Left renal pelvis (tissue), 4 donors: ENCODE measurements at regions not wholly inside any gene's neighbourhood (a gene's known extent, or its start where the extent isn't known, plus 50 kb on each side); places are given as distances from the start of the nearest gene placed in this dataset.
A peak's percentile ranks its signal among the peaks of the same experiment; 100 is the strongest.
"Not testable (repeated sequence)": the region's sequence is repeated elsewhere in the genome, so short reads cannot be mapped to it uniquely, and the experiment has no call there.

Source experiments
- DNase-seq, 4 donors: peaks; one replicate each; pipeline ENCODE4 v3.0.0-alpha.2; 2013; ENCODE audit warnings: low read depth in 4 of 4, low spot score in 3 of 4

DNA sequence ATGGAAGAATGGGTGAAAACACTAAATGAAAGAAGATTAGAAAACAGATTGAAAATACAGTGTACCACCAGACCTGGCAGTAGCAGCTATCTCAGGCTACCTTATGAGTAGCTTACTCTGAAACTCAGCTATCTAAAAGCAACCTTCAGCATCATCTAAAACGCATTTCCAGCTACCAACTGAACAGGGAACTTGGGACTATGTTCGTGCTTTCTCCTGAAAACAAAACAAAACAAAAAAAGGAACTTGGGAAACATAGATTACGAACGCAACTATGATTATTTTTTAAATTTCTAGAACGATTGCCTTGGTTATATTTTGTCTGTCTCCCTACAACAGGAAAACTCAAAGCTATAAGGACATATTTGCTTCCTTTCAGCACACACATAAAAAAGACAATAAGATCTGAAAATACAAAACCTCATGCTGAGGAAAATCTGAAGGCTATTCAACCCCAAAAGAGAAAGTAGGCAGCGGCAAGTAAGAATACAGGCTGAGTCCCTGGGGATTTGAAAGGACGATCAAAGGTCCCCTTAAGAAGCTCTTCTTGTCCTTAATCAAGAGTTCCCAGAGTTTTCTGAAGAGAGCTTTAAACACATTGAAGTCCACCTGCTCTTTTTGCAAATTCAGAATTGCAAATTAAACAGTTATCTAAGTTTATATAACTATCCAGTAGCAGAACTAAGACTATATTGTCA lies 53.4 kb downstream of the OR2K2 start:
- DNase-seq: no peak

DNA sequence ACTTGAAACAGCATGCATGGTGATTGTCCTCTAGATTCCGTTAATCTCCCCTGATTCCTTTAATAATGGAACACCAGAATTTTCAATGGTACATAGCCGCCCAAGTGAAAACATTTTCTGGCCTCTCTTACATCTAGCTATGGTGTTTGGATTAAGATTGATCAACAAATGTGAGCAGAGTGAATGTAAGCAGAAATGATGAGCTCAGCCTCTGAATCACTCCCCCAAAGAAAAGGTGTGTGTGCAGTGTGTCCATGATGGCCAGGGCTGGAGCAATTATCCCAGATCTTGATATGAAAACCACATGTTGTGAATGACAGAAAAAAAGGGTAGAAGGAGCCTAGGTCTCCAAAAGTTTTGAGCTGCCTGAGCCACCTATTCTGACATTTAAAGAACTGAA lies 55.3 kb downstream of the OR2K2 start:
- no peak for DNase-seq

DNA sequence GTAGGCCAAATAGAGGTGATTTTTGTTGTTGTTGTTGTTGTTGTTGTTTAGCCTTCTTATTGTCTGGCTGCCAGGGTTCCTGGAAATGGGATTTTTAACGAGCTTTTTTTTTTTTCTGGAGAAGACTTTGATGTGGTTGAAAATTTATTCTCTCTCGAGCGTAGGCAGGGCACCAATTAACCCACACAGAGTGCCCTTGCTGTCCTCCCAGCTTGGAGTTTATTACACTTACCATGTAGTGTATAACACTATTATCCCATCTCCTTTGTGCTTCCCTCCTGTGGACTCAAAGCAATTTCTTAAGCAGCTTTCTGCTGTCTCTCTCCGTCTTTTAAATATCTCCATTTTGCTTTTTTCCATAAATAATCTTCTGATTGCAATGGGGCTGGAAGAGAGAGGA lies 57.4 kb downstream of the OR2K2 start:
- DNase-seq: peak in 2 of 4 donors; percentile 6 to 27

DNA sequence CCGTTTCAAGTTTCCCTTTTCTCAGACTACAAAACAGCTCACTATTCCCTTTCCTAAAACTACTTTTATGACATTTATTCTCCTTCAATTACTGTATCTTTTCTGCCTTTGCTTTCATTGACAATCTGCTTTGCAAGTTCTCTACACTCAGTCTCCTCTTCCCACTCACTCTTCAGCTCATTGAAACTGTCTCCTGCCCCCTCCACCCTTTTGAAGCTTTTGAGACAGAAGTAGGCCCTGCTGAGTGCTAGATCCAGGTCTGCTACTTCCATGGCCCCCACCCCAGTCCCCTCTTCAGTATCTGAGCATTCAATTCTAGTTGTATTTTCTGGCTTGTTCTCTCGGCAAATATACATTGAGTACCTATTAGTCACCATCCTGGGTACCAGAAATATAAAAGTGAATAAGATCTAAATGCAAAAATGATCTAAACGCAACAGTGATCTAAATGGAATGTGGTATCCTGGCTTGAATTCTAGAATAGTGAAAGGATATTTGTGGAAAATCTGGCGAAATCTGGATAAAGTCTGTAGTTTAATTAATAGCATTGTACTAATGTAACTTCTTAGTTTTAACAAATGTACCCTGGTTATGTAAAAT lies 58.4 kb downstream of the OR2K2 start:
- DNase-seq: no peak

DNA sequence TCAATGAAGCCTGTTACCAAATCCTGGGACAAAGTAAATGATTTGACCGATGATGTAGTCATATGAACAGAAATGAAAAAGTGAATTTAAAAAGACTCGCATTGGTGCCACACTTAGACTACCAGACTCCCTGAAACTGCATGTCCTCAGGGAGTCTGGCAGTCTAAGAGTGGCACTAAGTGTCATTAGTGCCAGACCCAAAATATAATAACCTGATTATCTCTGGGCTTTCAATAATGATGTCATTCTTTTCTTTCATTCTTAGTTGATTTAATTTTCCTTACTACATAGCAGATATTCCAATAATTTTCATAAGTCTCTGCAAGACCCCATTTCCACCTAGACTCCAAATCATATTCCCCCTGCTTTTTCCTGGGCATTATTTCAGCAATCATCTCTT lies 59.0 kb downstream of the OR2K2 start:
- DNase-seq: no peak

DNA sequence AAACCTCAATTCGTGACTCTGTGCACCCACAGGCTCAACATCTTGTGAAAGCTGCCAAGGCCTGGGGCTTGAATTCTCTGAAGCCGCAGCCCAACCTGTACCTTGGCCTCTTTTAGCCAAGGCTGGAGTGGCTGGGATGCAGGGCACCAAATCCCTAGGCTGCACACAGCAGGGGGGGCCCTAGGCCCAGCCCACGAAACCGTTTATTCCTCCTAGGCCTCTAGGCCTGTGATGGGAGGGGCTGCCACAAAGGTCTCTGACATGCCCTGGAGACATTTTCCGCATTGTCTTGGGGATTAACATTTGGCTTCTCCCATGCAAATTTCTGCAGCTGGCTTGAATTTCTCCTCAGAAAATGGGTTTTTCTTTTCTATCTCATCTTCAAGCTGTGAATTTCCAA lies 64.0 kb downstream of the OR2K2 start:
- DNase-seq: not testable (repeated sequence)

DNA sequence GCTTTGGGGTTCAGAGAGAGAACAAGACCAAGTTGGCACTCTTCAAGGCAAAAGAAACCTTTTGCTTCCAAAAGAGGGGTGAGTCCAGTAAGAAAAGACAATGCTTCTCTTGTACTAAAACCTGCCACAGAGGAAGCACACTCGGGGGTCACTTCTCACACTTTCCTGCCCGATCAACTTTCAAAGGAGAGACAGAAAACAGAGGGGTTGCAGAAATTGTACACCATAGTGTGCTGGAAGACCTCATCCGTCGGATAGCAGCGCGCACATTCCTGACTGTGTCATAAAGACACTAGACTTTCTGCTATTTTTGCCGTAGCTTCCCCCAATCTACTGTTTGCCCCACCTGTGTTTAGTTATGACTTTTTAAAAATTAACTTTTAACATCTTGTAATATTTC lies 66.9 kb downstream of the OR2K2 start:
- peak in 2 of 4 donors; percentile 14 to 20 for DNase-seq

DNA sequence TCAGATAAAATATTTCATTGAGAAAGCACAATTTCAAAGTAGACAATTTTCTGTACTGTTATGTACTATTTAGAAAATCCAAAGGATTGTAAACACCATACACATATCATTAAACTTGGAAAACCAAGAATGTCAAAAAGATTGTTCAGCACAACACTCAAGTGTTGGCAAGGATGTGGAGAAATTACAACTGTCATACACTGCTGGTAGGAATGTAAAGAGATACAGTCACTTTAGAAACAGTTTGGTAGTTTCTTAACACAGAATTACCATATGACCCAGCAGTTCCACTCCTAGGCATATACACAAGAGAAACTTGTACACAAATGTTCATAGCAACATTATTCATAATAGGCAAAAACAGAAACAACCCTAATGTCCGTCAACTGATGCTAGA lies 71.2 kb downstream of the OR2K2 start:
- no peak for DNase-seq

DNA sequence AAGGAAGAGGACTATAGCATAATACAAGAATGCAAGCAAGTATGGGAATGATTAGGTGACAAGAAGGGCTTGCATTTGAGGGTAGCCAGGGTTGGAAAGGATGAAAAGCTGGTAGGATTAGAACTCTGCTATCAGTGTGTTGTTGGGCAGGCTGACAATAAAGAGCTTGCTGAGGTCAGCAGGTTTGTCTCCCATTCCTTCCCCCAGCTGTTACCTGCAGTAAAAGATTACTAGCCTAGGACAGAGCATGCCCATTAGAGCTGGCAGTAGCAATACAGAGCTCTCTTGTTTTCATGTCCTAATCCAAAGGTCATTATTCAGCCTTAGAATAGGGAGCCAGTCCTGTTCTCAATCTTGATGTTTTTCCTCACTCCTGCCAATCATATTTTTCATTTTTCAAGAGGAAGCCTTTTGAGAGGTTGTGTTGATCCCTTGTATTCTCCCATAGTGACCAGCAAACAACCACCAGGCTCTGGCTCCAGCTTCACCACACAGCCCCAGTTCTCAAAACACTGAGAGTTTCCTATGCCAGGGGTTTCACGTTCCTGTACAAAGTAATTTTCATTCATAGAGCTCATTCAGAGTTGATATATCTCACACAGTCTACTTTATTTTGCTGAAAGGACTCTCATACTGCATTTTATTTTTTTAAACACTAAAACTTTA lies 71.7 kb downstream of the OR2K2 start:
- DNase-seq: no peak

DNA sequence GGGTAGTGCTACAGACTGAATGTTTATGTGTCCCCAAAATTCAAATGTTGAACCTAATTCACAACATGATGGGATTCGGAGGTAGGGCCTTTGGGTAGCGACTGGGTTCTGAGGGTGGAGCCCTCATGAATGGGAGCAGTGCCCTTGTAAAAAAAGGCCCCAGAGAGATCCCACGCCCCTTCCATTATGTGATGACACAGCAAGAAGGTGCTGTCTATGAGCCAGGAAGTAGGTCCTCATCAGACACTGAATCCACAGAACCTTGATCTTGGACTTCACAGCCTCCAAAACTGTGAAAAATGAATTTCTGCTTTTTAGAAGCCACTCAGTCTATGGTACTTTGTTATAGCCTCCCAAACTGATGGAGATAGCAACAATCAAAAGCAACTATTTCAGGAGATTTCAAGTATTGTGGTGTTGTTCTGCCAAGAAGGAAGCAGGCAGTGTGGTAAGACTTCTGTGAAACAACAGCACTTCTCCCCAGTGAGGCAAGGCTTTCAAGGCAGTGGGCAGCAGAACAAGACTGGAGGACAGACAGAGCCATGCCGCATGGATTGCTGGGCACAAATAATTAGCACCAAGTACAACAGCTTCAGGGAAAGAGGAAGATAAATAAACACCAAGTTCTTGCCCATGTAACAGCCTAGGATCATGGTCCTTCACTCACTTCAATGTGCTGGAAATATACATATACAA lies 76.1 kb downstream of the OR2K2 start:
- DNase-seq: no peak

DNA sequence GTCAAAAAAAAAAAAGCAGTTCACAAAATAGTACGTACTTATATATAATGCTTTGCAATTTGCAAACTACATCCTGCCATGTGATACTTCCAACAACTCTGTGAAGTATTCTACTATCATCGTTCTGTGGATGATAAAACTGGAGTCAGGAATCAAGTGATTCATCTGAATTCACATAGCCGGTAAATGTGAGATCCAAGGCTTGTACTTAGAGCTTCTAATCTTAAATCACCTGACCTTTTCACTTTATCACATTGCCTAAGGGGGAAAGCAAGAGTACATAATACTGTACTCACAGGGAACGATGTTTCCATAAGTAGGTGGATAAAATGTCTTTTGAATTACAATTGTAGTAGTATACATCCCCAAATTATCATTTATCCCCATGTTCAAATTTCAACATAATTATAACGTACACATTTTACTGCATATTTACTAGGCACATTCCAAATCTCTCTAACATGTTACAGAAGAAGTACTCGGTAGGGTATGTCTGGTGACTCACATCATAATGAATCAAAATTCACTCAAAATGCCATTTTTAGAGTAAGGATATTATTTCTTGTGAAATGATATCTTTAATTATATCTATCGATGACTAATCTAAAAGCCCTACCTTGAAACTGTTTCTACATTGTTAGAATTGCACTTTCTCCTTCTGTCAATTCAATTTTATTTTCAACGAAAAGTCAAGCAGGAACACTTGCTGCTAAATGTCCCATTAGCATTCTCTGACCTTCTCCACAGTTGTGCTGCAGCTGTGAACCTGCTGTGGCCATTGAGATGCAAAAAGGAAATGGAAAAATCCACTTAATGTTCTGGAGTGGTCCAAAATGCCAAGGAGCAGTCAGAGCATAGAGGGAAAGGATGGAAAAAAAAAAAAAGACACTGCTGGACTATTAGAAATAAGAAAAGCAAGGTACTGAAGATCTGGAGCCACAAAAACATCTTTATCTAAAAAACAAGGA lies 78.9 kb downstream of the OR2K2 start:
- DNase-seq: no peak

DNA sequence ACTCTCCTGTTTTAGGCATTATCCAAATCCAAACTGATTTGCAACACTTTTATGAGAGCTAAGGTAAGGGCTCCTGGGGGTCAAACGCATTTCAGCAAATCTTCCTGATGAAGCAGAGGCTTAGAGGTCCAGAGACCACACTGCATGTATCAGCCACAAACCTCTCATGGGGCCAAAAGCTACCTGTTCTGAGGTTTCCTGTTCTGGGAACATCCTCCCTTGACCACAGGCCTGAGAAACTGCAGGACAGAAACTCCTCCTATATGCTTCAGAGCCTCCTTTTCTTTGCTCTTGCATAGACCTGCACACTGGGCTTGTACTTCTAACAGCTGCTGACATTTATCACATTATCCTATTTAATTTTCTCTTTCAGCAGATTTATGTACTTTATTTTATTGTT lies 92.6 kb downstream of the OR2K2 start:
- no peak for DNase-seq

DNA sequence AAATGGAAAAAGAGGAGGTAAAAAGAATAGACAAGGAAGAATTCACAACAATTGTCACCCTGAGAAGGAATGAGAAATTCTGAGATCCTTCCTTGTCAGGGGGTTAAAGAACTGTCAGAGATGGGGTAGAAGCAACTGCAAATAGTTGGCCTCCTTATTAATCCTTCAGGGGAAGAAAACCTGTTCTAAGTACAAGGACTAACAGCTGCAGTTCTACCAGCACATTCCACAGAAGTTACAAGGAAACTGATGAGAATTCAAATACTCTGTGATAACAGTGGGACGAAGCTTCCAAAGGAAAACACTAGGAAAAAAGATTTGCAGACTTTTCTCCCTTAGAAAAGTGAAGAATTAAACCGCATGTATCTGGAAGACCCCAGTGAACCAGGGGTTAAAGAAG lies 93.7 kb downstream of the OR2K2 start:
- DNase-seq: no peak

DNA sequence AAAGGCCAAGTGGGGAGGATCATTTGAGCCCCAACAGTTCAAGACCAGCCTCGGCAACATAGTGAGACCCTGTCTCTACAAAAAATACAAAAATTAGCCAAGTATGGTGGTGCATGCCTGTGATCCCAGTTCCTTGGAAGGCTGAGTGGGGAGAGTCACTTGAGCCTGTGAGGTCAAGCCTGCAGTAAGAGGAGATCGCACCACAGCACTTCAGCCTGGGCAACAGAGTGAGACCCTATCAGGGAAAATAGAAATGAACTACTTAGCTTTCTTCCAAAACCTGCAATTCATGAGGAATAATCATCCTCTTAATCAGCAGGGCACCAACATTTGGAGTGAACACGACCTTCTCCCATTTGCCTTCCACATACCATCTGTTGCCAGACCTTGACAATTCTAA lies 96.1 kb downstream of the OR2K2 start:
- no peak for DNase-seq

DNA sequence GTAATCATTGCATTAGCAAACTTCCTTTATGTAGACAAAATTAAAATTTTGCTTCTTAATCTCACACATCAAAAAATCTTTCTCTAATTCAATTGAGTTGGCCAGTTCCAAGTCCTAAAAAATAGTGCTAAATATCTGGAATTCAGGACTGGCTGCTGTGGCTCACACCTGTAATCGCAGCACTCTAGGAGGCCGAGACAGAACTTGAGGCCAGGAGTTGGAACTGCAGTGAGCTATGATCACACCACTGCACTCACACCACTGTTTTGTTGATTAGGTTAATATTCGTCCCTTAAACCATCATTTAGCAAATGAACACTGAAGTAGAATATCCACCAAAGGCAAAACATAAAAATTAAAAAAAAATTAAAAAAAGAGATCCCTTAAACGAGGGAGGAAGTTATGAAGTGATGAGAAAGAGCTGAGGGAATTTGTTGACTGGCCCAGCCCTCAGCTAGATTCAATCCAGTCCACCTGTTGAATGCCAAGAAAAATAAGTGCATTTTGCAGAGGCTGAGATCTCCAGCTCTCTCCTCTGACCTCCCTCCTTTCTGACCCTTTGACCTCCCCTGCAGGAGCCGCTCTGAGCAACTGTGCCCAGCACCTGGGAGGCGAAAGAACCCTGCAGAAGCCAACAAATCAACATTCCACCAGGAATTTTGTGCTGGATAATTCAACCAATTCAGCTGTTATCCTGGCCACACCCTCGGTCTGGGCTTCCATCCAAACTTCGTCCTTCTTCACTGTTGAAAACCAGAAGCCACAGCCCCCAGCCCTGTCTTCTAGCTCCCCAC lies 96.8 kb downstream of the OR2K2 start:
- no peak for DNase-seq

DNA sequence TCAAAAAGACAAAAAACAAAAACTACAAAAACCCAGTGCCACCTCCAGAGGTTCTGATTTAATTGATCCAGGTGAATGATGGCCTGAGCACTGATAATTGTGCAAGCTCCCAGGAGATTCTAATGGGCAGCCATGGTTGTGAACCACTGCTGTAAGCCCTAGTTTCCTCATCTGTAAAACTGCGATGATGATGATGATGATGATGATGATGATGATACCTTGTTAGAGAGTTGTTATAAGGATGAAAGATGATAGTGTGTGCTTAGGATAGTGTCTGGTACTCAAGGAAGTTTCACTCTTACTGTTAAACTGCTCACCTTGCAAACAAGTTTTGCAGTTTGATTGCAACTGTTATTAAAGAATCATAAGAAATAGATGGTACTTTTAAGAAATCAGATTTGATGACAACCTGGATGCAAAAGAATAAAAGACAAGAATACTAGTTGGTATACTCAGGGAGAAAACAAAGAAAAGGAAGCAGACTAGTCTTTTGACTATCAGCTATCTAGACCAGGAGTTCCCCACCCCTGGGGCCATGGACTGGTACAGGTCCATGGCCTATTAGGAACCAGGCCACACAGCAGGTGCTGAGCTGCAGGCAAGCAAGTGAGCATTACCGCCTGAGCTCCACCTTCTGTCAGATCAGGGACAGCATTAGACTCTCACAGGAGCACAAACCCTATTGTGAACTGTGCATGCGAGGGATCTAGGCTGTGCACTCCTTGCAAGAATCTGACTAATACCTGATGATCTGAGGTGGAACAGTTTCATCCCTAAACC lies 98.0 kb downstream of the OR2K2 start:
- no peak for DNase-seq

DNA sequence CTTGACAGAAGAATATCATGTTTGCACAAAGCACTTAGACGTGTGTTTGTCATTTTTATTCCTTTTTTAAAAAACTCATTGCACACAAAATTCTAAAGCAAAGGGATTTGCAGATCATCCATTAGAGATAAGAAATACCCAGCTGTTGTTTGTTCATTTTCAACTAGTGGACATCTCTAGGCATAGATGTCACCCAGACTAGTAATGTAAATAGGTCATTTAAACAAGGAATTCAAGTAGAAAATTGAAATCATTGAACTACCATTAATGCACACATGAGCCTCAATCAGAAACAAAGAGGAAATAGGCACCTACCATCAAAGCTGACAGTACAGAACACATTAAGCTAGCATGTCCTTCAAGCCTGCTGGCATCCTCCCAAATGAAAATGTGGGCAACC lies 107.3 kb downstream of the OR2K2 start:
- DNase-seq: no peak

DNA sequence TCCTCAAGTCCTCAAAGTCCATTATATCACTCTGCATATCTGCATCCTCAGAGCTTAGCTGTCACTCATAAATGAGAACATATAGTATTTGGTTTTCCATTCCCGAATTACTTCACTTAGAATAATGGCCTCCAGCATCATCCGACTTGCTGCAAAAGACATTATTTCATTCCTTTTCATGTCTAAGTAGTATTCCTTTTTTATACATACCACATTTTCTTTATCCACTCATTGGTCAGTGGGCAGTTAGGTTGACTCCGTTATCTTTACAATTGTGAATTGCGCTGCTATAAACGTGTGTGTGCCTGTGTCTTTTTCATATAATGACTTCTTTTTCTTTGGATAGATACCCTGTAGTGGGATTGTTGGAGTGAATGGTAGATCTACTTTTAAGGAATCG lies 117.2 kb downstream of the OR2K2 start:
- DNase-seq: no peak

DNA sequence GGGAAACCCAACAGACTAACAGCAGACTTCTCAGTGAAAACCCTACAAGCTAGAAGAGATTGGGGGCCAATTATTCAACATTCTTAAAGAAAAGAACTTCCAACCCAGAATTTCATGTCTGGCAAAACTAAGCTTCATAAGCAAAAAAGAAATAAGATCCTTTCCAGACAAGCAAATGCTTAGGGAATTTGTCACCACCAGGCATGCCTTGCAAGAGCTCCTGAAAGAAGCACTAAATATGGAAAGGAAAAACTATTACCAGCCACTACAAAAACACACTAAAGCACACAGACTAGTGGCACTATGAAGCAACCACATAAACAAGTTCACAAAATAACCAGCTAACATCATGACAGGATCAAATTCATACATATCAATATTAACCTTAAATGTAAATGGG lies 131.1 kb downstream of the OR2K2 start:
- DNase-seq: no peak
